Glutamatergic neuron (in vitro differentiated cells): ENCODE measurements at regions not wholly inside any gene's neighbourhood (a gene's known extent, or its start where the extent isn't known, plus 50 kb on each side); places are given as distances from the start of the nearest gene placed in this dataset.

ENCODE experiments used
- DNase-seq: peaks from one replicate; pipeline ENCODE4 v3.0.0; 2022
- H3K27ac Mint-ChIP-seq: one replicate; pipeline ENCODE4 v1.8.0; 2020; ENCODE audit warnings: mild to moderate bottlenecking, mixed read lengths, inconsistent platforms; ENCODE audit not compliant: unreplicated experiment
- H3K27me3 Mint-ChIP-seq: one replicate; pipeline ENCODE4 v1.8.0; 2020; ENCODE audit warnings: mild to moderate bottlenecking, moderate library complexity, mixed read lengths, inconsistent platforms; ENCODE audit not compliant: unreplicated experiment
- H3K36me3 Mint-ChIP-seq: one replicate; pipeline ENCODE4 v1.8.0; 2020; ENCODE audit warnings: mild to moderate bottlenecking, mixed read lengths, inconsistent platforms; ENCODE audit not compliant: unreplicated experiment
- H3K4me1 Mint-ChIP-seq: one replicate; pipeline ENCODE4 v1.8.0; 2020; ENCODE audit warnings: mild to moderate bottlenecking, low read depth, mixed read lengths, inconsistent platforms; ENCODE audit not compliant: unreplicated experiment
- H3K4me3 Mint-ChIP-seq: one replicate; pipeline ENCODE4 v1.8.0; 2020; ENCODE audit warnings: mild to moderate bottlenecking, mixed read lengths, inconsistent platforms; ENCODE audit not compliant: unreplicated experiment
- H3K9me3 Mint-ChIP-seq: one replicate; pipeline ENCODE4 v1.8.0; 2020; ENCODE audit warnings: mild to moderate bottlenecking, moderate library complexity, mixed read lengths, inconsistent platforms; ENCODE audit not compliant: unreplicated experiment
- TF ChIP-seq, protein P1 (sequence below): fragments of 200-600 bp; sonication (generic); IDR thresholded peaks from one replicate; pipeline ENCODE4 v1.5.0; 2021; ENCODE audit not compliant: partially characterized antibody, unreplicated experiment

DNA sequence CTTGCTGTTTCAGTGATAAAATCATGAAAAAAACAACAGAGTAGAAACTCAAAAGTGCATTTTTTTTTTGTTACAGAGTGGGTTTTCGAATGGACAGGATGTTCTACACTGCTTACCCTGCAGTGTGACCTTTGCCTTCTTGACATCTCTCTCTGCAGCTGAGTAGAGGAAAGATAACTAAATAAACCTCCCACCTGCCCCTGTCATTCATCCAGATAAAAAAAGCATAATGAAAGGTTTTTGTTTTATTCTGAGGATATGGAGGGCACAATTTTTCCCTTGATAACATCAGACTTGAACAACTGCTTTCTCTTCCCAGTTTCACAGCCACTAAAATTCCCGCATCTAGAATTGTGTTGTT is 193.6 kb upstream of the FOXQ1 start:
- Mint-ChIP-seq H3K27ac (no peak overlapping the region), H3K36me3 (no peaks in the 10 kb centered on the region), H3K4me1 (no peaks in the 10 kb centered on the region), H3K4me3 (no peak overlapping the region), H3K27me3 (no peaks in the 10 kb centered on the region), H3K9me3 (peaks cover 2% of the 10 kb centered on the region)
- TF ChIP-seq, protein P1, sequence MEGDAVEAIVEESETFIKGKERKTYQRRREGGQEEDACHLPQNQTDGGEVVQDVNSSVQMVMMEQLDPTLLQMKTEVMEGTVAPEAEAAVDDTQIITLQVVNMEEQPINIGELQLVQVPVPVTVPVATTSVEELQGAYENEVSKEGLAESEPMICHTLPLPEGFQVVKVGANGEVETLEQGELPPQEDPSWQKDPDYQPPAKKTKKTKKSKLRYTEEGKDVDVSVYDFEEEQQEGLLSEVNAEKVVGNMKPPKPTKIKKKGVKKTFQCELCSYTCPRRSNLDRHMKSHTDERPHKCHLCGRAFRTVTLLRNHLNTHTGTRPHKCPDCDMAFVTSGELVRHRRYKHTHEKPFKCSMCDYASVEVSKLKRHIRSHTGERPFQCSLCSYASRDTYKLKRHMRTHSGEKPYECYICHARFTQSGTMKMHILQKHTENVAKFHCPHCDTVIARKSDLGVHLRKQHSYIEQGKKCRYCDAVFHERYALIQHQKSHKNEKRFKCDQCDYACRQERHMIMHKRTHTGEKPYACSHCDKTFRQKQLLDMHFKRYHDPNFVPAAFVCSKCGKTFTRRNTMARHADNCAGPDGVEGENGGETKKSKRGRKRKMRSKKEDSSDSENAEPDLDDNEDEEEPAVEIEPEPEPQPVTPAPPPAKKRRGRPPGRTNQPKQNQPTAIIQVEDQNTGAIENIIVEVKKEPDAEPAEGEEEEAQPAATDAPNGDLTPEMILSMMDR, result no peak
- DNase-seq, result no peak

DNA sequence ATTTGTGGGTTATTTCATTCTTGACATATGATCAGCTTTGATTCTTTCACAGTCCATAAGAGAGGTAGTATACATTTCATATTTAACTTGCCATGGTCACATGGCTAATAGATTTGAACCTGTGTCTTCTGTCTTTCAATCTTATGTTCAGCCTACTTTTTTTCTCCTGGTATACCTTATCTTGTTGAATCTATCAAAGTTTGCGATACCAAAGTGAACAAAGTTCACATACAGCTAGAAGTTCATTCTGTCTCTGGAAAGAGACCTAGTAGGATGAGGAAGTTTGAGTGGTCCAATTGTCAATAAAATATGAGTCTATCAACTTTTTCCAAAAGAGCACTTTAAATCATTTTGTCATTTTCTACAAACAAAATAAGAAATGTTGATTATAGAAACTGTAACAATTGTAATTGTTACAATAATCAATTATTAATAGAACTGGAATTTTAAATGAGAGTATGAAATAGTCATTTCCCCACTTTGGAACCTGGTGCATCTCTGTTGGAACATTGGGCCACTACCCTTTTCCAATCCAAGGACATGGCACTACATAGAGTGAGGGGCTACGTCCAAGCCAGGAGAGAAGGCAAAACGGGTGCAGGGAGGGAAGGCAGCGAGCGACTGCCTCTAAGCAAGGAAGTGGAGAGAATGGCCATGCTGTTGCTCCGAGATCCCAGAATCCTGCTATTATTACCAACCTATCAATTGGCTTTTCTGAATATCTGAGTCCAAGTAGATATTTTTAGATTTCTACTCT is 194.2 kb upstream of the FOXQ1 start:
- no peaks in the 10 kb centered on the region for H3K36me3 Mint-ChIP-seq
- no peaks in the 10 kb centered on the region for H3K27me3 Mint-ChIP-seq
- H3K9me3 Mint-ChIP-seq, result peaks cover 2% of the 10 kb centered on the region
- TF ChIP-seq, protein P1, result no peak
- no peak overlapping the region for H3K27ac Mint-ChIP-seq
- H3K4me3 Mint-ChIP-seq, result no peak overlapping the region
- no peak for DNase-seq
- no peaks in the 10 kb centered on the region for H3K4me1 Mint-ChIP-seq

DNA sequence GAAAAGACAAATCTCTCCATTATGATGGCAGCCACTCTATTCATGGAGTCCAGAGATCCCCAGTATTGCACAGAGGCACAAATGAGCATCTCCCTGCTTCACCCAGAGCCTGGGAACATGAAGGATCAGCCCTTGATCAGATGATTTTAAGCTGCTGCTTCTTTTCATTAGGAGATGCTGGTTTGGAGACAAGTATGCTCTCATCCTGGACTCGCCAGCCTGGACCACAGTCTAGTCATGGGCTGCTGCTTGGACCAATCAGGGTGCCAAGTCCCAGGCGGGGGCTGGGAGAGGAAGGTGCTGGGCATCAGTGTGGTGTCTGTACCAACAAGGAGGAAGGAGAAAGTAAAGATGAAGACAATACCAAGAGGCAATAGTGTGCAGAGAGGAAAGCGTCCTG is 195.7 kb upstream of the FOXQ1 start:
- TF ChIP-seq, protein P1, result no peak
- Mint-ChIP-seq H3K27me3 (no peaks in the 10 kb centered on the region), H3K4me3 (no peak overlapping the region), H3K27ac (no peak overlapping the region), H3K4me1 (no peaks in the 10 kb centered on the region), H3K9me3 (peaks cover 4% of the 10 kb centered on the region), H3K36me3 (no peaks in the 10 kb centered on the region)
- no peak for DNase-seq

DNA sequence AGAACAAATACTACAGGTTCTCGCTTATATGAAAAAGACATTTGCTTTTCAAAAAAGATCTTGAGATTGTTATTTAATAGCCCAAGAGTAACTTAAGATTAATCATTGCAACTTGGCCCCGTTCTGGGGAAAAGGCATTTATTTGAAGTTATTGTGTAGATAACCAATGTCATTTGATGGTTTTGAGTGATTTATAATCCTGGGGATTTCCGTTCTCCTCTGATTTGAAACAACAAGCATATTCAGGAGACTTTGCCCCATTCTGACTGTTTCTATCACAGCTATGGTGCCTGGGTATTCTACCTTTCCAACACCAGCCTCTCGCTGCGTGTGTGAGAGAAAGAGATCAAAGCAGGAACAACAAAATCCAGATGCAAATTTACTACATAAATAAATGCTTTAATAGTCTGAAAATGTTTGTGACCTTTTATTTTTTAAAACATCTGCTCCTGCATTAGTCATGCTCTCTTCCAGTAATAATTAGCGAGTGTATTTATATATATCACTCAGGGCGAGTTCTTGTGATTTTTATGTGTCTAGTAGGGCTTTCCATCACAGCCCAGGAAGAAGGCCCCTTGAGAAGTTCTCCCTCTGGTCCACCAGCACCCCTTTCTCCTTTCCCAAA is 197.9 kb upstream of the FOXQ1 start:
- Mint-ChIP-seq H3K27me3 (no peaks in the 10 kb centered on the region), H3K27ac (no peak overlapping the region), H3K36me3 (no peaks in the 10 kb centered on the region), H3K9me3 (peaks cover 3% of the 10 kb centered on the region), H3K4me3 (no peak overlapping the region), H3K4me1 (no peaks in the 10 kb centered on the region)
- DNase-seq, result no peak
- TF ChIP-seq, protein P1, result no peak

DNA sequence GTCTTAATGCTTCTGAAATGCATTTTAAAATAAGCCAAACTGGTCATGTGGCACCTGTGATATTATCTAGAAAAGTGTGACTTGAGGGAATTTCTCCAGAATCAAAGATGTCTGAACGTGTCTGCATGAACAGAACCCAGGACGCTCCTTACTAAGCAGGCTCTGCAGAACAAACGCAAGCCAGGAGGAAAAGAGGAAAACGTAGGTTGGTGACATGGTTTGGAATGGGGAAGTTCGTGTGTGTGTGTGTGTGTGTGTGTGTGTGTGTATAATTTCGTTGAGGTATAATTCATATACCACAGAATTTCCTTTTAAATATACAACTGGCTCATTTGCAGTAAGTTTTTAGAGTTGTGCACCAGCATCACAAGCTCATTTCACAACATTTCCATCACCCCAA is 200.5 kb upstream of the FOXQ1 start:
- TF ChIP-seq, protein P1, result no peak
- H3K9me3 Mint-ChIP-seq, result peaks cover 5% of the 10 kb centered on the region
- H3K4me1 Mint-ChIP-seq, result no peaks in the 10 kb centered on the region
- H3K4me3 Mint-ChIP-seq, result no peak overlapping the region
- H3K27me3 Mint-ChIP-seq, result peaks cover 1% of the 10 kb centered on the region
- no peak for DNase-seq
- no peak overlapping the region for H3K27ac Mint-ChIP-seq
- peaks cover 19% of the 10 kb centered on the region for H3K36me3 Mint-ChIP-seq
